SK-N-MC (cell line): ENCODE measurements at regions not wholly inside any gene's neighbourhood (a gene's known extent, or its start where the extent isn't known, plus 50 kb on each side); places are given as distances from the start of the nearest gene placed in this dataset.

Experiments
- EZH2 ChIP-seq: fragments of 200-600 bp; sonication (generic); IDR thresholded peaks from one replicate; pipeline ENCODE4 v1.6.1; 2017; ENCODE audit warnings: antibody characterized with exemption
- POLR2AphosphoS5 ChIP-seq: IDR thresholded peaks from 2 replicates; pipeline ENCODE4 v1.6.1; 2012; ENCODE audit warnings: mild to moderate bottlenecking, low read depth, low read length, borderline replicate concordance

DNA sequence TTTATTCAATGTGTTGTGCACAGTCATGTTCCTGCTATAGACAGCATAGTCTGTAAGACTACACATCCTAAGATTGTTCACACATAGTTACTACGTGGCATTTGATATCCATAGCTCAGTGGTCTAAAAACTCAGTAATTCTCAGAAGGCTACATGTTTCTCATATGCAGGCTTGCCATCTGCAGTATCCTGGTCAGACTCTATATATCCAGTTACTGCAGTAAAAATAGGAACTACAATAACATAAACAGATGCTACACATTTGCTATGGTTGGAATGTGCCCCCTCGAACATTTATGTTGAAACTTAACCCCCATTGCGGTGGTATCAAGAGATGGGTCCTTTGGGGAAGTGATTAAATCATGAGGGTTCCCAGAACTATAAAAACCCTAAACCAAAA lies 1377.8 kb upstream of the LRRTM3 start:
- no peak for TF ChIP-seq EZH2
- TF ChIP-seq POLR2AphosphoS5 = no peak
